ENCODE measurements at regions not wholly inside any gene's neighbourhood (a gene's known extent, or its start where the extent isn't known, plus 50 kb on each side); places are given as distances from the start of the nearest gene placed in this dataset.
A peak's percentile ranks its signal among the peaks of the same experiment; 100 is the strongest.

- H3K27me3 Mint-ChIP-seq (ENCODE audit: low read depth, unreplicated experiment), result no peaks in the 10 kb centered on the region
- no peak overlapping the region for H3K4me3 Mint-ChIP-seq (ENCODE audit: unreplicated experiment)
- no peak overlapping the region for H3K4me3 ChIP-seq (ENCODE audit: insufficient read depth, low read depth, low read length)
- no peaks in the 10 kb centered on the region for H3K9me3 ChIP-seq (ENCODE audit: insufficient read depth, low read depth, low read length)
- H3K36me3 Mint-ChIP-seq (ENCODE audit: low read depth, unreplicated experiment), result no peaks in the 10 kb centered on the region
- no peaks in the 10 kb centered on the region for H4K20me1 ChIP-seq (ENCODE audit: insufficient read depth, low read length)
- FAIRE-seq (peak; percentile 76), DNase-seq (ENCODE audit: low read depth) (no peak)
- no peak for TF ChIP-seq CTCF (IDR thresholded peaks at IDR 0.05; ENCODE audit: insufficient read depth, low read depth, low read length)
- TF ChIP-seq EZH2 (IDR thresholded peaks at IDR 0.05; ENCODE audit: insufficient read depth, low read length), result no peak
- no peaks in the 10 kb centered on the region for H3K9me3 Mint-ChIP-seq (ENCODE audit: unreplicated experiment)
- no peaks in the 10 kb centered on the region for H3K36me3 ChIP-seq (ENCODE audit: insufficient read depth, low read length)
- no peaks in the 10 kb centered on the region for H3K27me3 ChIP-seq (ENCODE audit: insufficient read depth, low read length)
- no peak overlapping the region for H3K4me2 ChIP-seq (ENCODE audit: low read length)
- H3K4me1 Mint-ChIP-seq (ENCODE audit: low read depth, unreplicated experiment), result peaks cover 4% of the 10 kb centered on the region
- H3K79me2 ChIP-seq (ENCODE audit: insufficient read depth, low read length), result no peaks in the 10 kb centered on the region
- H2AFZ ChIP-seq (ENCODE audit: low read depth, low read length), result no peak overlapping the region
- no peak overlapping the region for H3K9ac ChIP-seq (ENCODE audit: low read length)
- H3K27ac Mint-ChIP-seq (ENCODE audit: unreplicated experiment), result no peak overlapping the region
- H3K4me1 ChIP-seq (ENCODE audit: insufficient read depth, low read length), result no peaks in the 10 kb centered on the region
- H3K27ac ChIP-seq (ENCODE audit: low read depth, low read length), result no peak overlapping the region
These were observed 104.1 kb downstream of the ASB9 start for GRCh38 chrX:15165832-15166231.

DNA sequence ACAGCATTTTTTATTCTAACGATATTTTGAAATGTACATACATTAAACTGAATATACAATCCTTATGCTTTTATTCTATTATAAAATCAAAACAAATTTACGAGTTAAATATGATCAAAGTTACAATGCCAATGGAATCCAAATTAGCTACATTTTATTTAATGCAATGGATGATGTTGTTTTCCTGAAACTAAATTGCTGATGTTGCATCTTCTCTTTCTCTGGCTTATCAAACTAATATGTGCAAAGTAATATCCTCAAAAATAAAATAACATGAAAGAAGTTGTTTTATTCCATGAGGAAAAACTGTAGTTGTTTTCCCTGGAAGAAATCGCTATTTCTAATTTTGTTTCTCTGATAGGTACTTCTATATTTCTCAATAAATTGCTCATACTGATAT is 106.8 kb downstream of the ASB9 start:
- H2AFZ ChIP-seq (ENCODE audit: low read depth, low read length), result no peak overlapping the region
- H3K9me3 Mint-ChIP-seq (ENCODE audit: unreplicated experiment), result no peaks in the 10 kb centered on the region
- FAIRE-seq (peak; percentile 89), DNase-seq (ENCODE audit: low read depth) (no peak)
- H3K9me3 ChIP-seq (ENCODE audit: insufficient read depth, low read depth, low read length), result no peaks in the 10 kb centered on the region
- no peak overlapping the region for H3K4me3 Mint-ChIP-seq (ENCODE audit: unreplicated experiment)
- no peaks in the 10 kb centered on the region for H3K79me2 ChIP-seq (ENCODE audit: insufficient read depth, low read length)
- H3K27ac ChIP-seq (ENCODE audit: low read depth, low read length), result no peak overlapping the region
- no peak overlapping the region for H3K4me2 ChIP-seq (ENCODE audit: low read length)
- H3K4me1 ChIP-seq (ENCODE audit: insufficient read depth, low read length), result no peaks in the 10 kb centered on the region
- no peaks in the 10 kb centered on the region for H4K20me1 ChIP-seq (ENCODE audit: insufficient read depth, low read length)
- no peaks in the 10 kb centered on the region for H3K4me1 Mint-ChIP-seq (ENCODE audit: low read depth, unreplicated experiment)
- H3K27ac Mint-ChIP-seq (ENCODE audit: unreplicated experiment), result no peak overlapping the region
- no peaks in the 10 kb centered on the region for H3K27me3 ChIP-seq (ENCODE audit: insufficient read depth, low read length)
- no peak for TF ChIP-seq EZH2 (IDR thresholded peaks at IDR 0.05; ENCODE audit: insufficient read depth, low read length)
- no peak for TF ChIP-seq CTCF (IDR thresholded peaks at IDR 0.05; ENCODE audit: insufficient read depth, low read depth, low read length)
- H3K36me3 Mint-ChIP-seq (ENCODE audit: low read depth, unreplicated experiment), result no peaks in the 10 kb centered on the region
- no peaks in the 10 kb centered on the region for H3K36me3 ChIP-seq (ENCODE audit: insufficient read depth, low read length)
- no peaks in the 10 kb centered on the region for H3K27me3 Mint-ChIP-seq (ENCODE audit: low read depth, unreplicated experiment)
- H3K9ac ChIP-seq (ENCODE audit: low read length), result no peak overlapping the region
- H3K4me3 ChIP-seq (ENCODE audit: insufficient read depth, low read depth, low read length), result no peak overlapping the region

DNA sequence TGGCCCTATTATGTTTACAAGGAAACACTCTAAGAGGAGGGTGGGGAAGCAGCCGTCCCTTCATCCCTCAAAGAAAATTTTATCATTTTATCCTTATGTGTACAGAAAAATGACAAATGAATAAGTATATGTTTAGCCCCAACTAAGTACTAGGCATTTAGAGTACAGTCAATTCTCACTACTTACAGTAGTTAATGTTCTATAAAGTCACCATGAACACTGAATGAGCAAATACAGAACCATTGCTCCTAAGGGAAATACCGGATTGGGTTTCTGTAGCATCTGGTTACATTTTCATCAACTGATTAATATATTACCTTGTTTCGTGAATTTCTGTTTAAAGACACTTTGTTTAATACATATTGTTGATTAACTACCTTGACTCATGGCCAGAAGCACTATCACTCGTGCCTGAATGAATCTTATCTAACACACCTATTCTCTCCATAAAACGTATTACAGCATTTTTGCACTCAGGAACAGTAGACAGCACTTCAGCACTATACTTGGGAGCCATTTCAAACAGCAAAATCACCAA is 109.3 kb downstream of the ASB9 start:
- no peaks in the 10 kb centered on the region for H3K27me3 Mint-ChIP-seq (ENCODE audit: low read depth, unreplicated experiment)
- H4K20me1 ChIP-seq (ENCODE audit: insufficient read depth, low read length), result no peaks in the 10 kb centered on the region
- no peak overlapping the region for H3K27ac ChIP-seq (ENCODE audit: low read depth, low read length)
- no peaks in the 10 kb centered on the region for H3K36me3 ChIP-seq (ENCODE audit: insufficient read depth, low read length)
- no peaks in the 10 kb centered on the region for H3K4me1 ChIP-seq (ENCODE audit: insufficient read depth, low read length)
- no peaks in the 10 kb centered on the region for H3K79me2 ChIP-seq (ENCODE audit: insufficient read depth, low read length)
- DNase-seq (ENCODE audit: low read depth), result no peak
- no peaks in the 10 kb centered on the region for H3K9me3 ChIP-seq (ENCODE audit: insufficient read depth, low read depth, low read length)
- no peak overlapping the region for H3K4me3 Mint-ChIP-seq (ENCODE audit: unreplicated experiment)
- H3K4me3 ChIP-seq (ENCODE audit: insufficient read depth, low read depth, low read length), result no peak overlapping the region
- no peak overlapping the region for H3K27ac Mint-ChIP-seq (ENCODE audit: unreplicated experiment)
- peak; percentile 93 for FAIRE-seq
- TF ChIP-seq EZH2 (IDR thresholded peaks at IDR 0.05; ENCODE audit: insufficient read depth, low read length), result no peak
- TF ChIP-seq CTCF (IDR thresholded peaks at IDR 0.05; ENCODE audit: insufficient read depth, low read depth, low read length), result no peak
- H3K27me3 ChIP-seq (ENCODE audit: insufficient read depth, low read length), result no peaks in the 10 kb centered on the region
- H3K4me1 Mint-ChIP-seq (ENCODE audit: low read depth, unreplicated experiment), result no peaks in the 10 kb centered on the region
- H2AFZ ChIP-seq (ENCODE audit: low read depth, low read length), result no peak overlapping the region
- H3K9ac ChIP-seq (ENCODE audit: low read length), result no peak overlapping the region
- H3K36me3 Mint-ChIP-seq (ENCODE audit: low read depth, unreplicated experiment), result no peaks in the 10 kb centered on the region
- H3K9me3 Mint-ChIP-seq (ENCODE audit: unreplicated experiment), result no peaks in the 10 kb centered on the region
- no peak overlapping the region for H3K4me2 ChIP-seq (ENCODE audit: low read length)

All from astrocyte (in vitro differentiated cells and primary cell).